GM19468 (cell line): ENCODE measurements at regions not wholly inside any gene's neighbourhood (a gene's known extent, or its start where the extent isn't known, plus 50 kb on each side); places are given as distances from the start of the nearest gene placed in this dataset.

Experiments used
- ATAC-seq: cut with Tn5 transposase; IDR thresholded peaks from one replicate; pipeline ENCODE4 v1.9.1; 2021; ENCODE audit warnings: mild to moderate bottlenecking, moderate library complexity, moderate number of reproducible peaks; ENCODE audit not compliant: unreplicated experiment; ENCODE audit errors: extremely low read depth

DNA sequence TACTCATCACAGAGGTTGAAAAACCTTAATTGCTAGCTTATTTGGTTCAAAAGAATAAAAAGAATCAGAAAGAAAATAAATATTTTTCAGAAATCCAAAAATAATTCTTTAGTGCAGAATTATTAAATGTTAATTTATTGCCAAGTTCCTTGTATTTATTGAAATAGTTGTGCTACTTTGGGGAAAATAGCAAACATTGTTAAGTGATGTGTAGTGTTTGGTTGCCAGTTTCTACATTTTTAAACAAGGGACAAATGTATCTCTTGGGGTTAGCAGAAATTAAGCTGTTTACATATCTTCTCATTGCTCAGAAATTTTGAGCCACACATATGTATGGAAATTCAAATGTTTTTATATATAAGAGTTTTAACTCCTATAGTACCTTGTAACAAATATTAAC, 775.0 kb downstream of the USP25 start:
- ATAC-seq = no peak

DNA sequence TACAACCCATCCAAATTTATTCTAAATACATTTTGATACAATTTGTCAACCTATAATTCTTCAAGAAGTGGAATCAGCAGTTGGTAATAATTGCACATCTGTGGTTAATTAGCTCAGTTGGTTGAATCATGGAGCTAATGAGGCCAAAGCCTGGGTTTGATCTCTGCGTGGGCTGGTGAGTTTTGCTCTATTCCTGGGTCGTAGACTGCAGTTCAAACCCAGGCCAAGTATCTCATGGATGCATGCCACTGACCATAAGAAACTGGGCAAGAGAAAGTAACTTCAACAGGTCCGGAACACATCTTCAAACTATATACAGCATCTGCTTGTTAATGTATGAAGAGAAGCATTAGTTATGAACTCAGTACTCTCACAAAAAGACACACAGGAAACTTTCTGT, 779.7 kb downstream of the USP25 start:
- no peak for ATAC-seq

DNA sequence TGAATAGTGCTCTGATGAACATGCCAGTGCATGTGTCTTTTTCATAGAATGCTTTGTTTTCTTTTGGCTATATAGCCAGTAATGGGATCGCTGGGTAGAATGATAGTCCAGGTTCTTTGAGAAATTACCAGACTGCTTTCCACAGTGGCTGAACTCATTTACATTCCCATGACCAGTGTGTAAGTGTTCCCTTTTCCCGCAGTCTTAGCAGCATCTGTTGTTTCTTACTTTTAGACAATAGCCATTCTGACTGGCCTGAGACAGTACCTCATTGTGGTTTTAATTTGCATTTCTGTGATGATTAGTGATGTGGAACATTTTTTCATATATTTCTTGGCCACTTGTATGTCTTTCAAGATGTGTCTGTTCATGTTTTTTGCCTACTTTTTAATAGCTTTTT, 784.5 kb downstream of the USP25 start:
- no peak for ATAC-seq

DNA sequence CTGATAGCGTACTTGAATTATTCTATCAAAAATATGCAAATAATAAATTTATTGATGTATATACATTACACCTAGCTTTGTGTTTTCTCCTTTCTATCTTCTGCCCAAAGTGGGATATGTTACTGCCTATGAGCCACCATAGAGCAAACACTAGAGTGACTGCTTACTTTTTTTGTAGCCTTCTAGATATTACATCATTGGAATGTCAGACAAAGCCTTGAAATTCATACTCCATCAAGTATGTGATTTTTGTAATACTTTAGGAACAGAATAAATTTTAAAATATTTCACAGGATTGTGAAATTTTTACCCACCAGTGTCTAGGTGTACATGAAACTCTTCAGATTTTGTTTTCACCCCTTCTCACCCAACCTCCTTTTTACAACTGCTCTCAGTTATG, 787.6 kb downstream of the USP25 start:
- ATAC-seq = no peak

GRCh38 chr21:16519036-16519435, 789.3 kb downstream of the USP25 start:
- ATAC-seq = no peak

- ATAC-seq = no peak
Observed at GRCh38 chr21:16519644-16520043, 789.9 kb downstream of the USP25 start.

DNA sequence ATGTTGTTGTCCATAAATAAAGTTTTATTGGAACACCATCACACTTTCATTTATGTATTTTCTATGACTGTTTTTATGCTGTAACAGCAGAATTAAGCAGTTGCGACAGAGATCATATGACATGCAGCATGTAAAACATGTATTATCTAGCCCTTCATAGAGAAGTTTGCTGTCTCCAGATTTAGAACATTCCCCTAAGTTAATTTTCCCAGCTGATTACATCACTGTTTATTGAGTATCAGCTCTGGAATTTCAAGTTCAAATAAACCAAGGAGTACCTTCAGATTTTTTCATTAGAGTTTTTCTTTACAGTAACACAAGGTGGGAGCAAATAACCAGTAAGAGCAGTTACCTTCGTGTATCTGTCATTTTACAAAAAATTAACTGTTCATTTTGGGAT, 792.8 kb downstream of the USP25 start:
- no peak for ATAC-seq

- no peak for ATAC-seq
Observed at GRCh38 chr21:16530656-16531055, 800.9 kb downstream of the USP25 start.

- ATAC-seq = no peak
Observed at GRCh38 chr21:16532840-16533239, 803.1 kb downstream of the USP25 start.

- ATAC-seq = no peak
Observed at GRCh38 chr21:16533692-16534407, 804.1 kb downstream of the USP25 start.

DNA sequence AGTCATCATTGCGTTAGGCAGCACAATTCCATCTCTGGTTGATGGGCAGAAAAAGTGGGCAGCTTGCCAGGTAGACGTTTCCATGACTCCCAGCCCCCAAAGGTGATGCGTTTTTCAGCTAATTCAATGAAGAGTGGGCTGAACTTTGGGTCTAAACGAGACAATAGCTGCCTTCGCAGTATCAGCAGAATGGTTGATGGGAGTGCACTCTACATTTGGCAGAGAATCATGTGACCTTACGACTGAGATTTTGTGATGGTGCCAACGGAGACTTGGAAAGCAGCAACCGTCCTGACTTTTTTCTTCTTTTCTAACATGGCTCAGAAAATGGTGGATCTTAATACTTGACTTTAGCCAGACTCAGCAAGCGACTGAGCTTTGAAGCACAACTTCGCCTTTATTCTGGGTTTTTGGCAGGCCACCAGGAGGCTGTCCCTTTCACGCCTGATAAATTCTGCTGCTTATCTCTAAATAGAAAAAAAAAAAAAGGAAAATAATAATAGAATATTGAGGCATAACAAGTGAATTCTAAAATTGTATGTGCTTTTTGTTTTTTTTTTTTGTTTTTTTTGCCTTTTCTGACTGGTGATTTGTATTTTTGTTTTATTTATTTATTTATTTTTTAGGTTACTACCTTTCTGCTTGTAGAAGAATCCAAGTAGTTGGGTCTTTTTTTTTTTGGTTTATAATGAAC, 804.8 kb downstream of the USP25 start:
- no peak for ATAC-seq

GRCh38 chr21:16535102-16535422, 805.3 kb downstream of the USP25 start:
- no peak for ATAC-seq

DNA sequence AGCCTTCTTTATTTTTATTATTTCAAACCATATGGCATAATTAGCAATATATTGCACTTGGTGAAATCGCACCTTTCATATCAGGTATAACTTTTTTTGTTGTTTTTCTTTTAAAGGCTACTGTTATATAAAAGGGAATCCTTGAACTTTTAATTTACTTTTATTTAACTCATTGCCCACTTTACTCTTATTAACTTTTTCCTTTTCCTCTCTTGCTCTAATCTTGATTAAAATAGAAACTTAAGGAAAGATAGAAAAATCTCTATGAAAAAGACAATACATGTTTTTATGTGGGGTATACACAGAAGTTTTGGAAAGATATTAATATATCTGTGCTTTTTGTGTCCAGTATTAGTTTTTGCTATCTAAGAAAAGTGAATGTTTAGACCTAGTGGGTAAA, 805.8 kb downstream of the USP25 start:
- no peak for ATAC-seq

DNA sequence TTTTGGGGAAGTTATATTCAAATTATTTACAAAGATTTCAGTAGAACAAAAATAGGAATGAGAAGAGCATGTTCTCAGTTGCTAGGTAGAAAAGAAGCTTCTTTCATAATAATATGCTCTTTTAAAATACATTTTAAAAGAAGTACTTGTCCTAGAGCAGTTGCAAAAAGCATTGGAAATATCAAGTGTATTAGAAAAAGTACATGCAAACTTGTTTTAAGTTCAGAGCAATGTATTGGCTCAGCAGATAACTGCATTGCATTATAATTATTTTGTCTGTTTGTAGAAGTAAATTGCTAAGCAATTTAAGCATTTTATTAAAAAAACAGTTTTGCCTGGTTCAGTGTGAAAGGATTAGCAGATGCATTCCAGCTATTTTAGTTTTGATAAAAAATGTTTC, 806.4 kb downstream of the USP25 start:
- ATAC-seq = no peak

GRCh38 chr21:16536643-16537434, 807.1 kb downstream of the USP25 start:
- no peak for ATAC-seq

DNA sequence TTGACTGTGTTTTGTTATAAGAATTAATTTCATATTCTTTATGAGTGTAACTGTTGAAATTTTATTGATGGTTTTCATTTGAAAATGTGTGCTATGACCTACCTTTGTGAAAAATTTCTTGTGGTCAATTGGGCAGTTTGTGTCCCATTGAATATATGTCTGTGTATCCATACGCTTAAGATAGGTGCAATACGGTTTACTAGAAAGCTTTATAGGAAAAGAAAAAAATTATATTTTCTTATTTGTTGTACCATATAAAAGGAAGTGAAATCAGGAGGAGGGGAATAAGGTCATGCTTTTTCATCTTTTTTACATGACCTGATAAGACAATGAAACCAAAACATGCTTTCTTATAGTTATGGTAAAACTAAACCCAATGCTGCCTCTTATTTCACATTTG, 807.7 kb downstream of the USP25 start:
- no peak for ATAC-seq

DNA sequence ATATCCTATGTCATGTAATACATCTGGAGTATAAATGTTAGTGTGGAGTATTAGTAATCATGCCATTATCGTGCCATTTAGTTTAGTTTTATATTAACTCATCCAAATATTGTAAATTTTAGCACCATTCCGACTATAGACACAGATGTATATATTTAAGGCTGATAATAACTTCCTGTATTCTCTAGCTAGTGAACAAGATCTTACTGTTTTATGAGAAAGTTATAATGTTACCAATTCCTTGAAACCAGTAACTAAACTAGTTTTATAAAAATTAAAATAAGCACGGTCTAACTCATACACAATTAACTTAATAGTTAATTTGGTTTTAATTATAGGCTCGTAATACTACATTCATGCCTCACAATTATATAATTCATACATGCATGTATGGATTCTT, 808.6 kb downstream of the USP25 start:
- ATAC-seq = no peak

GRCh38 chr21:16538936-16539440, 809.2 kb downstream of the USP25 start:
- ATAC-seq = no peak

- no peak for ATAC-seq
Observed at GRCh38 chr21:16540966-16541727, 811.4 kb downstream of the USP25 start.

DNA sequence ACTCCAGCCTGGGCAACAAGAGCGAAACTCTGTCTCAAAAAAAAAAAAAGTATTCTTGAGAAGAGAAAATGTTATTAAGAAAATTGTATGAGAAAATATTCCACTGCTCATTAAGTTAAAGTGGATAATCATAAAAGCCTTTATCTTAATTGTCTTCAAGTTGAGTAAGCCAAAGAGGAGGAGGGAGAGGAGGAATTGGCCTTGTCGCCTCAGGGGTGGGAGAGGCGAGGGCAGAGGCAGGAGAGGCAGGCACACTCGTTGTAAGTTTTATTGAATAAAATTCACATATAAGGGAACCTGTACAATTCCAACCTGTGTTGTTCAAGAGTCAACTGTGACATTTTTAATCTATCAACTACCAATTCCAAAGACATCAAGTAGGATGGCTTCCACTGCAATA, 820.3 kb downstream of the USP25 start:
- no peak for ATAC-seq
